ENCODE measurements at regions not wholly inside any gene's neighbourhood (a gene's known extent, or its start where the extent isn't known, plus 50 kb on each side); places are given as distances from the start of the nearest gene placed in this dataset.
A peak's percentile ranks its signal among the peaks of the same experiment; 100 is the strongest.

- no peak for DNase-seq (ENCODE audit: low spot score)
- Mint-ChIP-seq H3K27me3 (peaks cover 2 to 16% of the 10 kb centered on the region in 2 donors), H3K9me3 (no peaks in the 10 kb centered on the region), H3K36me3 (no peaks in the 10 kb centered on the region), H3K4me1 (ENCODE audit: low read depth in 2 of 2) (peaks cover 3 to 4% of the 10 kb centered on the region in 2 donors), H3K27ac (no peak overlapping the region), H3K4me3 (no peak overlapping the region)
- ATAC-seq, result no peak
Measured at GRCh38 chr9:35540315-35540714, 50.4 kb downstream of the RUSC2 start.

GRCh38 chr9:35546853-35547252, 56.9 kb downstream of the RUSC2 start:
- H3K4me3 Mint-ChIP-seq, result no peak overlapping the region
- no peak overlapping the region for H3K27ac Mint-ChIP-seq
- DNase-seq (ENCODE audit: low spot score) (no peak), ATAC-seq (peak in 1 of 2 donors; percentile 39)
- H3K27me3 Mint-ChIP-seq, result no peaks in the 10 kb centered on the region
- no peaks in the 10 kb centered on the region for H3K36me3 Mint-ChIP-seq
- H3K4me1 Mint-ChIP-seq (ENCODE audit: low read depth in 2 of 2), result no peaks in the 10 kb centered on the region
- no peaks in the 10 kb centered on the region for H3K9me3 Mint-ChIP-seq

GRCh38 chr9:35547889-35548418, 57.1 kb upstream of the TESK1 start:
- H3K27ac Mint-ChIP-seq, result no peak overlapping the region
- H3K4me3 Mint-ChIP-seq, result no peak overlapping the region
- ATAC-seq (no peak), DNase-seq (ENCODE audit: low spot score) (no peak)
- H3K9me3 Mint-ChIP-seq, result no peaks in the 10 kb centered on the region
- H3K27me3 Mint-ChIP-seq, result no peaks in the 10 kb centered on the region
- no peaks in the 10 kb centered on the region for H3K36me3 Mint-ChIP-seq
- H3K4me1 Mint-ChIP-seq (ENCODE audit: low read depth in 2 of 2), result no peaks in the 10 kb centered on the region

- no peak for DNase-seq (ENCODE audit: low spot score)
- Mint-ChIP-seq H3K36me3 (no peaks in the 10 kb centered on the region), H3K4me3 (no peak overlapping the region)
Measured at GRCh38 chr9:35548571-35548970, 56.5 kb upstream of the TESK1 start.

GRCh38 chr9:35549441-35549840, 55.6 kb upstream of the TESK1 start:
- no peaks in the 10 kb centered on the region for H3K4me1 Mint-ChIP-seq (ENCODE audit: low read depth in 2 of 2)
- no peaks in the 10 kb centered on the region for H3K9me3 Mint-ChIP-seq
- H3K36me3 Mint-ChIP-seq, result no peaks in the 10 kb centered on the region
- ATAC-seq (no peak), DNase-seq (ENCODE audit: low spot score) (no peak)
- H3K27me3 Mint-ChIP-seq, result no peaks in the 10 kb centered on the region
- no peak overlapping the region for H3K27ac Mint-ChIP-seq
- no peak overlapping the region for H3K4me3 Mint-ChIP-seq

More at GRCh38 chr9:35548571-35548970, 56.5 kb upstream of the TESK1 start:
- H3K4me1 Mint-ChIP-seq (ENCODE audit: low read depth in 2 of 2), result no peaks in the 10 kb centered on the region
- ATAC-seq, result peak in 1 of 2 donors; percentile 8
- no peaks in the 10 kb centered on the region for H3K27me3 Mint-ChIP-seq
- no peak overlapping the region for H3K27ac Mint-ChIP-seq
- no peaks in the 10 kb centered on the region for H3K9me3 Mint-ChIP-seq

GRCh38 chr9:35552376-35552775, 52.7 kb upstream of the TESK1 start:
- H3K9me3 Mint-ChIP-seq, result no peaks in the 10 kb centered on the region
- no peak overlapping the region for H3K4me3 Mint-ChIP-seq
- ATAC-seq (no peak), DNase-seq (ENCODE audit: low spot score) (no peak)
- H3K36me3 Mint-ChIP-seq, result no peaks in the 10 kb centered on the region
- no peak overlapping the region for H3K27ac Mint-ChIP-seq
- peaks cover 0 to 6% of the 10 kb centered on the region in 2 donors for H3K4me1 Mint-ChIP-seq (ENCODE audit: low read depth in 2 of 2)
- no peaks in the 10 kb centered on the region for H3K27me3 Mint-ChIP-seq

GRCh38 chr9:35552837-35553236, 52.2 kb upstream of the TESK1 start:
- Mint-ChIP-seq H3K36me3 (no peaks in the 10 kb centered on the region), H3K4me1 (ENCODE audit: low read depth in 2 of 2) (peaks cover 0 to 6% of the 10 kb centered on the region in 2 donors), H3K4me3 (no peak overlapping the region), H3K27me3 (no peaks in the 10 kb centered on the region), H3K9me3 (no peaks in the 10 kb centered on the region), H3K27ac (no peak overlapping the region)
- DNase-seq (ENCODE audit: low spot score) (no peak), ATAC-seq (no peak)

GRCh38 chr9:35553670-35554543, 51.2 kb upstream of the TESK1 start:
- ATAC-seq, result peak; percentile 60 to 74
- Mint-ChIP-seq H3K4me3 (no peak overlapping the region), H3K27ac (no peak overlapping the region), H3K27me3 (no peaks in the 10 kb centered on the region), H3K36me3 (no peaks in the 10 kb centered on the region), H3K4me1 (ENCODE audit: low read depth in 2 of 2) (peaks cover 0 to 6% of the 10 kb centered on the region in 2 donors), H3K9me3 (no peaks in the 10 kb centered on the region)
- DNase-seq (ENCODE audit: low spot score), result no peak

- Mint-ChIP-seq H3K9me3 (no peaks in the 10 kb centered on the region), H3K27ac (no peak overlapping the region), H3K27me3 (no peaks in the 10 kb centered on the region), H3K4me1 (ENCODE audit: low read depth in 2 of 2) (peaks cover 0 to 6% of the 10 kb centered on the region in 2 donors), H3K36me3 (no peaks in the 10 kb centered on the region), H3K4me3 (no peak overlapping the region)
- no peak for ATAC-seq
- no peak for DNase-seq (ENCODE audit: low spot score)
Measured at GRCh38 chr9:35555246-35555701, 49.8 kb upstream of the TESK1 start.
